Fibroblast of the aortic adventitia (primary cell): ENCODE measurements at regions not wholly inside any gene's neighbourhood (a gene's known extent, or its start where the extent isn't known, plus 50 kb on each side); places are given as distances from the start of the nearest gene placed in this dataset.
"Not testable (repeated sequence)": the region's sequence is repeated elsewhere in the genome, so short reads cannot be mapped to it uniquely, and the experiment has no call there.

Experiments
- DNase-seq: peaks from one replicate; pipeline ENCODE4 v3.0.0-alpha.2; 2010; ENCODE audit warnings: low read depth
- H3K4me3 ChIP-seq: 2 replicates; pipeline ENCODE4 v1.5.1; 2011; ENCODE audit warnings: low read depth, mild to moderate bottlenecking, control low read depth, low read length, moderate library complexity
- TF ChIP-seq, protein P1 (sequence below): IDR thresholded peaks from 2 replicates; pipeline ENCODE4 v1.5.1; 2011; ENCODE audit warnings: mild to moderate bottlenecking, low read length, control low read depth, inconsistent platforms; ENCODE audit not compliant: insufficient read depth

DNA sequence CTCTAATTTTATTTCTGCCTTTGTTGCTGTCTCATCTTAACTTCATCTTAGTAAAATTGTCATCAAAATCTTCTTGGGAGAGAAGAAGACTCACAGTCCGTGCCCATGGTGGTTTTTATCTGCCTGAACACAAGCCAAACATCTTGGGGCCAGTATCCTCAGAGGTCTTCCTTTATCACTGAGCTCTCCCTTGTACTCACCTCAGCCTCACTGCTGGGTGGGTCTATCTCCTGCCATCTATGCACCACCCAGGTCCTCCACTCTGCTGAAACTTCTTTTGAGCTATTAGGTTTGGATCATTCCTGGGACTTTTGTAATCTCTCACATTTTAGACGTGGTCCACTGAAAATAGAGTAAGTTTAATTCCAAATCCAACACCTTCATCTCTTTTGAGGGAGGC, 116.3 kb upstream of the EPB41L4A start:
- H3K4me3 ChIP-seq: no peak overlapping the region
- DNase-seq: no peak
- TF ChIP-seq, protein P1, sequence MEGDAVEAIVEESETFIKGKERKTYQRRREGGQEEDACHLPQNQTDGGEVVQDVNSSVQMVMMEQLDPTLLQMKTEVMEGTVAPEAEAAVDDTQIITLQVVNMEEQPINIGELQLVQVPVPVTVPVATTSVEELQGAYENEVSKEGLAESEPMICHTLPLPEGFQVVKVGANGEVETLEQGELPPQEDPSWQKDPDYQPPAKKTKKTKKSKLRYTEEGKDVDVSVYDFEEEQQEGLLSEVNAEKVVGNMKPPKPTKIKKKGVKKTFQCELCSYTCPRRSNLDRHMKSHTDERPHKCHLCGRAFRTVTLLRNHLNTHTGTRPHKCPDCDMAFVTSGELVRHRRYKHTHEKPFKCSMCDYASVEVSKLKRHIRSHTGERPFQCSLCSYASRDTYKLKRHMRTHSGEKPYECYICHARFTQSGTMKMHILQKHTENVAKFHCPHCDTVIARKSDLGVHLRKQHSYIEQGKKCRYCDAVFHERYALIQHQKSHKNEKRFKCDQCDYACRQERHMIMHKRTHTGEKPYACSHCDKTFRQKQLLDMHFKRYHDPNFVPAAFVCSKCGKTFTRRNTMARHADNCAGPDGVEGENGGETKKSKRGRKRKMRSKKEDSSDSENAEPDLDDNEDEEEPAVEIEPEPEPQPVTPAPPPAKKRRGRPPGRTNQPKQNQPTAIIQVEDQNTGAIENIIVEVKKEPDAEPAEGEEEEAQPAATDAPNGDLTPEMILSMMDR: no peak

DNA sequence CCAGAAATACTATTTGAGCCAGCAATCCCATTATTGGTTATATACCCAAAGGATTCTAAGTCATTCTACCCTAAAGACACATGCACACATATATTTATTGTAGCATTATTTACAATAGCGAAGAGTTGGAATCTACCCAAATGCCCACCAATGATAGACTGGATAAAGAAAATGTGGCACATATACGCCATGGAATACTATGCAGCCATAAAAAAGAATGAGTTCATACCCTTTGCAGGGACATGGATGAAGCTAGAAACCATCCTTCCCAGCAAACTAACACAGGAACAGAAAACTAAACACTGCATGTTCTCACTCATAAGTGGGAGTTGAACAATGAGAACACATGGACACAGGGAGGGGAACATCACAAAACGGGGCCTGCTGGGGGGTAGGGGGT, 125.5 kb upstream of the EPB41L4A start:
- not testable (repeated sequence) for H3K4me3 ChIP-seq, DNase-seq

DNA sequence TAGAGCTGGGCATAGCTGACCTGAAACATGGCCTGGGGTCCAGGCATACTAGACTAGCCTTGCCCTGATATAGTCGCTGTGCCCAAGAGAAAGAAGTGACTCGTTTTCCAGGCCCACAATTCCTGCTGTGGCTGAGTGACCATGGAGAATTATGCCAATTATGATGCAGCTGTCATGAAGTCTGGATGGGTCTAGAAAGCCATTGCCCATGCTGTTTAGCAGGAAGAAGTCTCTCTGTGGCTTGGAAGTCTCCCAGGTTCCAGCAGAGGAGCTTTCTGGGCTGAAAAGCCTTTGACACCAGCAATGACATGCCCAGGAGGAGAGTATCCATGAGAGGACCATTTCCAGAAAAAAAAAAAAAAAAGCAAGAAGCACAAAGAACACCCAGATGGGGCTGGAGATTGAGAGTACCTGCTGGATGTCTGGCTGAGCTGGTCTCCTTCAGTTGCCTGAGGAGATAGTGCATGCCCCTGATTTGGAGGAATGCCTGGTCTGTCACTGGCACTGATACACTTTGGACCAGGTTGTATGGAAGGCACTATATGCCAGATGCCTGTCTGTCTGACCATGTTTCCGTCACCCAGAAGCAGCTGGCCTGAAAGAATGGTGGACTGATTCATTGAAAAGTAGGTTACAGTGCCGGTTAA, 128.0 kb upstream of the EPB41L4A start:
- TF ChIP-seq, protein P1: no peak
- no peak overlapping the region for H3K4me3 ChIP-seq
- DNase-seq: no peak

DNA sequence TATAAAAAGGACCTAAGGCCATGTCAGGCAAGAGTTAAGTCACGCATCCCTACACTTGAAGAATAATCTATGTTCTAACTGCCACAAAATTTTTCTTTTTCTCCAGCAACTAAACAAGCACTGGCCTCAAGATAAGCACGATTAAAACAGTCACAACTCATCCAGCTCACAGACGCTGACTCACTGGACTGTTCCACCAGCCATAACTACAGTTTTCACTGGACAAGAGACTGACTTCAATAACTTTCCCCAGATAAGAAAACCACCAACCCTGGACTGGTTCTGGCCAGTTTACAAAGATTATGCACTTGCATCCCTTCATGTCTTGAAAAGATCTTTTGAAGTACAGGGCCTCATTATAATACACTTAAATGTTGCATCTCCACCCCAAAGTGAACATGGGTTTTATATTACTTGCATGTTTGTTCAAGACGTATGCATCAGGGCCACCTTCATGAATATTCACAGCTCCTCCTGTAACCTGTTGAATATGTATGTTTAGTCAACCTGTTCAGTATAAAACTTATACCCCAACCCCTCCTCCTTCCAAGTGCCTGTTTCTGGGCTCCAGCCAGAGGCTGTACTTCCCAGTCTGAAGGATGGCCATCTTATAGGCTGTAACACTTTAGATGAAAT, 129.3 kb upstream of the EPB41L4A start:
- TF ChIP-seq, protein P1: no peak
- no peak overlapping the region for H3K4me3 ChIP-seq
- peak; percentile 92 for DNase-seq

DNA sequence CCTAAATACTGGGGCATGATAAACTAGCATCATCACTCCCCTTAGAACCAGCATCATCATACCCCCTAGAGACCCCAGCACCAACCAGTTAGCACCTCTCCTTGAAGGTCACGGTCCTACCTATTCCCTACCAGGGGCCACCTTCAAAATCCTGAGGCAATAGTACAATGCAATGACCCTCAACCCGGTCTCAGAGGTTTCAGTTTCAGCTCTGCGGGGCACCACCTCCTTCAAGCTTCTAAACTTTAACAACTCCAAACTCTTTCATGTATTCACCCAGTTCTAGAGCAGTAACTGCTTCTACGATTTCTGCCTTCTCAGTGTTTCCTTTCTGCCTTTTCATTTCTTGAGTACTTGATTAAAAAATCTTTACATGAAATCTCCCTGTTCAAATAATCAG, 130.1 kb upstream of the EPB41L4A start:
- no peak overlapping the region for H3K4me3 ChIP-seq
- TF ChIP-seq, protein P1: no peak
- DNase-seq: no peak

DNA sequence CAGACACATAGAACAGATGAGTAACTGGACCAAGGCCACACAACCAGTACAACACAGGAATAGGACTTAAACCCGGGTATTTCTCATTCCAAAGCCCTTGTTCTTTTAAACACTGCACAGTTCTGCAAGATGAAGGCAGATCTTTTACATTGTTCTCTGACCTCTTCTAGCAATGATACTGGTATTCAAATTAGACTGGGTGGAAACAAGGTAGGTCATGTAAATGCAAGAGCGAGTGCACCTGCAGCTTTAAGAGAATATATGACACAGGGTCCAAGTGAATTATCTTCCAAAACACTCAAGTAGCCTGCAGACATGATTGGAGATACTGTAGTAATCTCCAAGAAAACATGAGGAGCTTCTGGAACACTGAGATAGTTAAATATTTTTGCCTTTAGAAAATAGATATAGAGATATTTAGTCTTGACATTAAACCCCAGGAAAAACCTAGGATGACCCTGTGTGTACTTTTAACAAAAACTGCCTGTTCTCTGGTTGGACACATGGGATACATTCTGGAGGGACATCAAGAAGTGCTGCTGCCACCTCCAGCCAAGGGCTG, 130.6 kb upstream of the EPB41L4A start:
- no peak overlapping the region for H3K4me3 ChIP-seq
- DNase-seq: no peak
- TF ChIP-seq, protein P1: no peak

DNA sequence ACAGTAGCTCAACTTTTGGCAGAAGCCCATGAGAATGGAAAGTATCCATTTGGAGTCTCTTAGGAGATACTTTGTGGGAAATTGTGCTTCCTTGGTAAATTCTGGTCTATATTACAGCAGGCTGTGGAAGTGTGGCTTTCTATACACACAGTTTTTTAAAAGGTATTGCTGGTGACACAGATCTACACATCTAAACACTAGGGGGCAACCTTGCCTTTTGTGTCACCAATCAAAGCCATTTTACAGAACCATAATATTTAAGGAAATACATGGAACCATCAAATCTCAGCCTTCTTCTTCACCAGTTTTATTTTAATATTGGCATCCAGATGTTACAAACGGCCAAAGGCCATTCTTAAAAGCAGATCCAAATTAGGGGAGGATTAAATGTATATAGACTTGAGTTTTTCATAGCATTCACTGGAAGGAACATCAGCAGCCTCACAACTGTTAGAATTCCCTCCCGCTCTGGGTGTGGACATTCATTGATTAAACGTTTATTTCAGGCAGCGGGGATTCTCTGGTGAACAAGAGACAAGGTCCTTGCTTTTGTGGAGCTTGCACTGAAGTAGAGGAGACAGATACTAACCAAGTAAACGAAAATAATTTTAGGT, 132.4 kb upstream of the EPB41L4A start:
- TF ChIP-seq, protein P1: peak; percentile 68
- H3K4me3 ChIP-seq: no peak overlapping the region
- peak; percentile 82 for DNase-seq
